OCI-LY7 (cell line): ENCODE measurements at regions not wholly inside any gene's neighbourhood (a gene's known extent, or its start where the extent isn't known, plus 50 kb on each side); places are given as distances from the start of the nearest gene placed in this dataset.

Experiments
- BruUV-seq: library from RNA; stranded (reverse); fragments of 400-500 nt; replicated peaks from 2 replicates; lab custom pipeline; 2021; lab: Mats Ljungman, UMichigan
- CTCF ChIA-PET: fragments of 300-600 bp; sonication (Branson Sonifier 250); formaldehyde crosslinking; loops from one replicate; lab custom pipeline; 2022; ENCODE audit warnings: antibody characterized with exemption; ENCODE audit not compliant: unreplicated experiment; lab: Charles Lee
- POLR2A ChIA-PET: fragments of 300-600 bp; sonication (Branson Sonifier 250); formaldehyde crosslinking; loops from one replicate; lab custom pipeline; 2022; ENCODE audit warnings: antibody characterized with exemption; lab: Charles Lee
- DNase-seq: peaks from one replicate; pipeline ENCODE4 v3.0.0-alpha.2; 2015; ENCODE audit warnings: low spot score
- H2AFZ ChIP-seq: fragments of 200-600 bp; sonication (generic), shearing (Covaris generic); 2 replicates; pipeline ENCODE4 v1.6.1; 2014; ENCODE audit warnings: mild to moderate bottlenecking, antibody characterized with exemption, low read length, moderate library complexity
- H3K27ac ChIP-seq: fragments of 200-600 bp; sonication (generic); 2 replicates; pipeline ENCODE4 v1.5.1; 2014; ENCODE audit warnings: mixed run types, low read depth, mild to moderate bottlenecking, moderate library complexity, low read length, inconsistent platforms; ENCODE audit not compliant: poor library complexity, severe bottlenecking
- H3K36me3 ChIP-seq: fragments of 200-600 bp; sonication (generic); 2 replicates; pipeline ENCODE4 v1.6.1; 2014; ENCODE audit warnings: mild to moderate bottlenecking, antibody characterized with exemption, low read length, moderate library complexity, mixed read lengths; ENCODE audit not compliant: insufficient read depth
- H3K4me1 ChIP-seq: fragments of 200-600 bp; sonication (generic); 2 replicates; pipeline ENCODE4 v1.5.1; 2014; ENCODE audit warnings: mild to moderate bottlenecking, low read length; ENCODE audit not compliant: insufficient read depth, poor library complexity, severe bottlenecking
- H3K4me2 ChIP-seq: fragments of 200-600 bp; sonication (generic); 2 replicates; pipeline ENCODE4 v1.6.1; 2014; ENCODE audit warnings: mild to moderate bottlenecking, low read length
- H3K4me3 ChIP-seq: fragments of 200-600 bp; sonication (generic); 2 replicates; pipeline ENCODE4 v1.5.1; 2014; ENCODE audit warnings: mild to moderate bottlenecking, low read depth, low read length; ENCODE audit not compliant: poor library complexity, severe bottlenecking
- H3K79me2 ChIP-seq: fragments of 200-600 bp; sonication (generic); 2 replicates; pipeline ENCODE4 v1.6.1; 2016; ENCODE audit warnings: low read depth, mild to moderate bottlenecking, low read length, moderate library complexity, mixed read lengths; ENCODE audit not compliant: insufficient read depth
- H3K9me2 ChIP-seq: fragments of 200-600 bp; sonication (generic); 2 replicates; pipeline ENCODE4 v1.6.1; 2016; ENCODE audit warnings: mild to moderate bottlenecking, low read length, mixed read lengths; ENCODE audit not compliant: insufficient read depth
- H3K9me3 ChIP-seq: fragments of 200-600 bp; sonication (generic); 2 replicates; pipeline ENCODE4 v1.6.1; 2014; ENCODE audit warnings: mild to moderate bottlenecking, mixed run types, low read length, mixed read lengths
- H4K20me1 ChIP-seq: fragments of 200-600 bp; sonication (generic); 2 replicates; pipeline ENCODE4 v1.6.1; 2014; ENCODE audit warnings: mild to moderate bottlenecking, antibody characterized with exemption, low read length, moderate library complexity, mixed read lengths; ENCODE audit not compliant: insufficient read depth
- EZH2phosphoT487 ChIP-seq: fragments of 200-600 bp; sonication (generic); IDR thresholded peaks from 2 replicates; pipeline ENCODE4 v1.6.1; 2018; ENCODE audit warnings: low read depth, borderline replicate concordance, mild to moderate bottlenecking, mixed run types, antibody characterized with exemption, low read length, moderate library complexity, mixed read lengths
- intact Hi-C: fragments of 100-400 bp; cut with micrococcal nuclease; formaldehyde crosslinking; loops from one replicate; pipeline ENCODE4 v1.10.0; 2022; ENCODE audit not compliant: unreplicated experiment
- TF ChIP-seq, protein P1 (sequence below): fragments of 200-600 bp; sonication (generic); conservative IDR thresholded peaks from 2 replicates; pipeline ENCODE4 v1.5.1; 2014; ENCODE audit warnings: mild to moderate bottlenecking, antibody characterized with exemption, low read length, moderate library complexity, mixed read lengths

GRCh38 chr3:71885006-71885405 is 100.1 kb upstream of the PROK2 start:
- H3K9me3 ChIP-seq, result no peaks in the 10 kb centered on the region
- no peak overlapping the region for H2AFZ ChIP-seq
- intact Hi-C loops, result no loop called here
- no peaks in the 10 kb centered on the region for H3K36me3 ChIP-seq
- DNase-seq, result no peak
- no peak overlapping the region for H3K4me3 ChIP-seq
- no peaks in the 10 kb centered on the region for H3K79me2 ChIP-seq
- H3K27ac ChIP-seq, result no peak overlapping the region
- no peak overlapping the region for H3K4me2 ChIP-seq
- no peaks in the 10 kb centered on the region for H4K20me1 ChIP-seq
- POLR2A ChIA-PET, result no interaction called here
- no peaks in the 10 kb centered on the region for H3K4me1 ChIP-seq
- CTCF ChIA-PET, result no interaction called here
- BruUV-seq, result no TSS peak
- no peaks in the 10 kb centered on the region for H3K9me2 ChIP-seq
- TF ChIP-seq, protein P1, sequence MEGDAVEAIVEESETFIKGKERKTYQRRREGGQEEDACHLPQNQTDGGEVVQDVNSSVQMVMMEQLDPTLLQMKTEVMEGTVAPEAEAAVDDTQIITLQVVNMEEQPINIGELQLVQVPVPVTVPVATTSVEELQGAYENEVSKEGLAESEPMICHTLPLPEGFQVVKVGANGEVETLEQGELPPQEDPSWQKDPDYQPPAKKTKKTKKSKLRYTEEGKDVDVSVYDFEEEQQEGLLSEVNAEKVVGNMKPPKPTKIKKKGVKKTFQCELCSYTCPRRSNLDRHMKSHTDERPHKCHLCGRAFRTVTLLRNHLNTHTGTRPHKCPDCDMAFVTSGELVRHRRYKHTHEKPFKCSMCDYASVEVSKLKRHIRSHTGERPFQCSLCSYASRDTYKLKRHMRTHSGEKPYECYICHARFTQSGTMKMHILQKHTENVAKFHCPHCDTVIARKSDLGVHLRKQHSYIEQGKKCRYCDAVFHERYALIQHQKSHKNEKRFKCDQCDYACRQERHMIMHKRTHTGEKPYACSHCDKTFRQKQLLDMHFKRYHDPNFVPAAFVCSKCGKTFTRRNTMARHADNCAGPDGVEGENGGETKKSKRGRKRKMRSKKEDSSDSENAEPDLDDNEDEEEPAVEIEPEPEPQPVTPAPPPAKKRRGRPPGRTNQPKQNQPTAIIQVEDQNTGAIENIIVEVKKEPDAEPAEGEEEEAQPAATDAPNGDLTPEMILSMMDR, result no peak
- TF ChIP-seq EZH2phosphoT487, result no peak

DNA sequence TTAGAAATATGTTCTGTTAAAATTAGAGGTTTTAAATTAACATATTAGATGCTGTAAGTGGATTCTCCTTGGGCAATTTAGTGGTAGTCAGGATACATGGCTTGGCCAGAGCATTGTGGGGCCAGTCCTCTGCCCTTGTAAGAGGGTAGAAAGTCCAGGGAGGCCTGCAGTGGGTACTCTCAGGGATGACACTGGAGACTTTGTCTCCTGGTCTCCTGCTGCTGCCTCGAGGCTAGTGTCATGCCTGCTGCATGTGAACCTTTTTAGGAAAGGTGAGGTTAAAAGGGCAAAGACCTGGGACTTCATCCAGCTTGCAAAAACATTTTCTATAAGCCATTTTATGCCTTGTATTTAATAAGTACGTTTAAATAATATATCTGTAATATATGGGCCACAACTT is 96.8 kb upstream of the PROK2 start:
- no peaks in the 10 kb centered on the region for H4K20me1 ChIP-seq
- no peaks in the 10 kb centered on the region for H3K9me2 ChIP-seq
- no peaks in the 10 kb centered on the region for H3K9me3 ChIP-seq
- intact Hi-C loops, result no loop called here
- no TSS peak for BruUV-seq
- no peaks in the 10 kb centered on the region for H3K79me2 ChIP-seq
- no peak for DNase-seq
- H3K4me3 ChIP-seq, result no peak overlapping the region
- no peaks in the 10 kb centered on the region for H3K36me3 ChIP-seq
- no peak overlapping the region for H2AFZ ChIP-seq
- TF ChIP-seq, protein P1, result no peak
- TF ChIP-seq EZH2phosphoT487, result no peak
- no peaks in the 10 kb centered on the region for H3K4me1 ChIP-seq
- ChIA-PET CTCF (no interaction called here), POLR2A (interaction anchor here (1.0 kb wide), 1 partner anchor 10 kb away, joined by 5 read pairs; no protein-coding TSS in a partner anchor)
- H3K4me2 ChIP-seq, result no peak overlapping the region
- H3K27ac ChIP-seq, result no peak overlapping the region

DNA sequence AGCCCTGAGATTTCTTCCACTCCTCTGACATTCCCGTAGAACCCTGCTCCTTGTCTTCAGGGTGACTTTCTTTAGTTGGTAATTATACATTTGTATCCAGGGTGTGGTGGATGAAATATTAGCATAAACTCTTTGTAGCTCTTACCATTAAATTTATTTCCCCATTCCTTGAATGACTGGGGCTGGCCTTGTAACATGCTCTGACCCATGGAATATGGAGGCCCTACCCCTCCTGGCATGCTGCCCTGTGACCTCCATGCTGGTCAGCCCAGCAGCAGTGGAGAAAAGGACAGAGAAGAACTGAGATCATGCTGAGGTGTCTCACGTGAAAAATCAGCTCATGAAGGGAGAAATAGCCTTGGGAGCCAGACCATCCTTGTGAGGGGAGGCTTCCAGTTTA is 96.1 kb upstream of the PROK2 start:
- CTCF ChIA-PET, result no interaction called here
- BruUV-seq, result no TSS peak
- H3K79me2 ChIP-seq, result no peaks in the 10 kb centered on the region
- no peak for TF ChIP-seq EZH2phosphoT487
- H3K4me1 ChIP-seq, result no peaks in the 10 kb centered on the region
- intact Hi-C loops, result no loop called here
- H3K9me2 ChIP-seq, result no peaks in the 10 kb centered on the region
- POLR2A ChIA-PET, result no interaction called here
- DNase-seq, result no peak
- H3K27ac ChIP-seq, result no peak overlapping the region
- no peak overlapping the region for H3K4me3 ChIP-seq
- H3K4me2 ChIP-seq, result no peak overlapping the region
- no peaks in the 10 kb centered on the region for H3K9me3 ChIP-seq
- no peak overlapping the region for H2AFZ ChIP-seq
- no peaks in the 10 kb centered on the region for H3K36me3 ChIP-seq
- H4K20me1 ChIP-seq, result no peaks in the 10 kb centered on the region
